HEK293T (cell line): ENCODE measurements at regions not wholly inside any gene's neighbourhood (a gene's known extent, or its start where the extent isn't known, plus 50 kb on each side); places are given as distances from the start of the nearest gene placed in this dataset.

Source experiments
- CTCF ChIA-PET: fragments of 350-600 bp; formaldehyde crosslinking; extraction: SDS; loops from one replicate; lab custom pipeline; 2021; ENCODE audit warnings: antibody characterized with exemption, inconsistent platforms; lab: Yijun Ruan, JAX
- POLR2A ChIA-PET: fragments of 350-600 bp; formaldehyde crosslinking; extraction: SDS; loops from one replicate; lab custom pipeline; 2020; ENCODE audit warnings: antibody characterized with exemption, inconsistent platforms; lab: Yijun Ruan, JAX
- DNase-seq: peaks from one replicate; pipeline ENCODE4 v3.0.0; 2012; ENCODE audit warnings: mixed read lengths; ENCODE audit errors: extremely low spot score
- ARNT ChIP-seq: fragments of 450-650 bp; IDR thresholded peaks from 2 replicates; pipeline ENCODE4 v1.6.1; 2017; ENCODE audit warnings: mild to moderate bottlenecking
- BHLHE40 ChIP-seq: fragments of 450-650 bp; IDR thresholded peaks from 2 replicates; pipeline ENCODE4 v1.6.1; 2016; ENCODE audit warnings: mild to moderate bottlenecking, moderate library complexity, borderline replicate concordance
- CTBP1 ChIP-seq: fragments of 450-650 bp; IDR thresholded peaks from 2 replicates; pipeline ENCODE4 v1.6.1; 2016; ENCODE audit warnings: borderline replicate concordance
- ELF4 ChIP-seq: fragments of 450-650 bp; IDR thresholded peaks from 2 replicates; pipeline ENCODE4 v1.6.1; 2017; ENCODE audit warnings: antibody characterized with exemption
- FOXA1 ChIP-seq: fragments of 450-650 bp; IDR thresholded peaks from 2 replicates; pipeline ENCODE4 v1.6.1; 2016; ENCODE audit warnings: mild to moderate bottlenecking
- FOXK2 ChIP-seq: fragments of 450-650 bp; IDR thresholded peaks from 2 replicates; pipeline ENCODE4 v1.6.1; 2016; ENCODE audit warnings: mild to moderate bottlenecking
- FOXM1 ChIP-seq: fragments of 450-650 bp; IDR thresholded peaks from 2 replicates; pipeline ENCODE4 v1.6.1; 2017; ENCODE audit warnings: mild to moderate bottlenecking, borderline replicate concordance
- HDGF ChIP-seq: fragments of 450-650 bp; IDR thresholded peaks from 2 replicates; pipeline ENCODE4 v1.6.1; 2017; ENCODE audit warnings: antibody characterized with exemption, borderline replicate concordance
- L3MBTL2 ChIP-seq: fragments of 450-650 bp; conservative IDR thresholded peaks from 2 replicates; pipeline ENCODE4 v1.6.1; 2016; ENCODE audit warnings: mild to moderate bottlenecking
- LEF1 ChIP-seq: fragments of 450-650 bp; IDR thresholded peaks from 2 replicates; pipeline ENCODE4 v1.6.1; 2017; ENCODE audit warnings: mild to moderate bottlenecking, borderline replicate concordance
- NFRKB ChIP-seq: fragments of 450-650 bp; IDR thresholded peaks from 2 replicates; pipeline ENCODE4 v1.6.1; 2016; ENCODE audit warnings: mild to moderate bottlenecking, moderate library complexity
- SP1 ChIP-seq: fragments of 450-650 bp; IDR thresholded peaks from 2 replicates; pipeline ENCODE4 v1.6.1; 2017
- SUZ12 ChIP-seq: fragments of 450-650 bp; IDR thresholded peaks from 2 replicates; pipeline ENCODE4 v1.6.1; 2016; ENCODE audit warnings: mild to moderate bottlenecking
- TARDBP ChIP-seq: fragments of 450-650 bp; IDR thresholded peaks from 2 replicates; pipeline ENCODE4 v1.6.1; 2016
- ZNF384 ChIP-seq: fragments of 450-650 bp; IDR thresholded peaks from 2 replicates; pipeline ENCODE4 v1.6.1; 2016
- TF ChIP-seq, protein P1 (sequence below): fragments of 450-650 bp; IDR thresholded peaks from 2 replicates; pipeline ENCODE4 v1.6.1; 2016

DNA sequence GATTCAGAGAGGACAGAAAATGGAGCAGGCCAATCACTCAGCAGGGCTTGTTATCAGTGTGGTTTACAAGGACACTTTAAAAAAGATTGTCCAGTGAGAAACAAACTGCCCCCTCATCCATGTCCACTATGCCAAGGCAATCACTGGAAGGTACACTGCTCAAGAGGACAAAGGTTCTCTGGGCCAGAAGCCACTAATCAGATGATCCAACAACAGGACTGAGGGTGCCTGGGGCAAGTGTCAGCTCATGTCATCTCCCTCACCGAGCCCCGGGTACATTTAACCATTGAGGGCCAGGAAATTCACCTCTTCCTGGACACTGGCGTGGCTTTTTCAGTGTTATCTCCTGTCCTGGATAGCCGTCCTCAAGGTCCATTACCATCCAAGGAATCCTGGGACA, 513.7 kb upstream of the EPHA6 start:
- no peak for TF ChIP-seq TARDBP
- no peak for TF ChIP-seq ARNT
- no peak for TF ChIP-seq FOXM1
- no peak for TF ChIP-seq FOXA1
- TF ChIP-seq L3MBTL2: no peak
- TF ChIP-seq LEF1: no peak
- TF ChIP-seq, protein P1, sequence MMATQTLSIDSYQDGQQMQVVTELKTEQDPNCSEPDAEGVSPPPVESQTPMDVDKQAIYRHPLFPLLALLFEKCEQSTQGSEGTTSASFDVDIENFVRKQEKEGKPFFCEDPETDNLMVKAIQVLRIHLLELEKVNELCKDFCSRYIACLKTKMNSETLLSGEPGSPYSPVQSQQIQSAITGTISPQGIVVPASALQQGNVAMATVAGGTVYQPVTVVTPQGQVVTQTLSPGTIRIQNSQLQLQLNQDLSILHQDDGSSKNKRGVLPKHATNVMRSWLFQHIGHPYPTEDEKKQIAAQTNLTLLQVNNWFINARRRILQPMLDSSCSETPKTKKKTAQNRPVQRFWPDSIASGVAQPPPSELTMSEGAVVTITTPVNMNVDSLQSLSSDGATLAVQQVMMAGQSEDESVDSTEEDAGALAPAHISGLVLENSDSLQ: no peak
- TF ChIP-seq FOXK2: no peak
- no peak for TF ChIP-seq SP1
- no peak for TF ChIP-seq ELF4
- no peak for TF ChIP-seq NFRKB
- TF ChIP-seq HDGF: no peak
- no peak for TF ChIP-seq SUZ12
- TF ChIP-seq CTBP1: no peak
- no peak for TF ChIP-seq ZNF384
- TF ChIP-seq BHLHE40: no peak
- no peak for DNase-seq
- CTCF ChIA-PET: no interaction called here
- POLR2A ChIA-PET: no interaction called here

DNA sequence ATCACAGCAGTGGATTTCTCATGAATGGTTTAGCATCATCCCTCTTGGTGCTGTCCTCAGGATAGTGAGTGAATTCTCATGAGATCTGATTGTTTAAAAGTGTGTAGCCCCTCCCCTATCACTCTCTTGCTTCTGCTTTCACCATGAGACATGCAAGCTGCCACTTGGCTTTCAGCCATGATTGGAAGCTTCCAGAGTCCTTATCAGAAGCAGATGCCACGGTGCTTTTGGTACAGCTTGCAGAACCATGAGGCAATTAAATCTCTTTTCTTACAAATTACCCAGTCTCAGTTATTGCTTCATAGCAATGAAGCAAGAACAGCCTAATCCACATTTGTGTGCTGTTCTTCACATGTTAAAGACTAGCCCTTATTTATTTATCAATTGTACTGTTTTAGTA, 495.2 kb upstream of the EPHA6 start:
- TF ChIP-seq ELF4 (no peak), SP1 (no peak), BHLHE40 (no peak), TARDBP (no peak), HDGF (no peak), LEF1 (no peak), FOXM1 (no peak), NFRKB (no peak), ARNT (no peak), FOXA1 (no peak), L3MBTL2 (no peak), ZNF384 (no peak), CTBP1 (no peak), FOXK2 (no peak)
- TF ChIP-seq, protein P1: no peak
- CTCF ChIA-PET: interaction anchor here (0.6 kb wide), 1 partner anchor 25 kb away, joined by 3 read pairs; no protein-coding TSS in a partner anchor
- POLR2A ChIA-PET: no interaction called here
- no peak for DNase-seq

DNA sequence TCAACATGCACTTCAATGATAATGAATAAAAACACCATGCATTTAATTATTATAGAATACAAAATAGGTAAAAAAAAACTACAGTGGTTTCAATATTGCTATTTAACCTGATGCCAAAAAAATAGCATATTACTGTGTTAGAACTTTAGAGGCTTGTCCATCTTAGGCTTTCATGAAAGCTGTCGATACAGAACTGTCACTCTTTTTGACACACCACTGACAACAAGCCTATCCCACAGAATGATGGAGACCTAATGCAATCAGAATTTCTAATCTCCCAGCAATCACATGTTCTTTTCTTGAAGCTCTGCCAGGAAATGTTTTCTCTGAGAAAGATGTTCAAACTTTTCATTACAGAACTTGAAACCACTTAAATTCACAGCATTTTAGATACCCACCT, 490.3 kb upstream of the EPHA6 start:
- ChIA-PET CTCF (no interaction called here), POLR2A (no interaction called here)
- no peak for DNase-seq
- TF ChIP-seq CTBP1 (no peak), SP1 (no peak), ARNT (no peak), L3MBTL2 (no peak), BHLHE40 (no peak), TARDBP (no peak), ELF4 (no peak), FOXK2 (no peak), NFRKB (no peak), FOXM1 (no peak), HDGF (no peak), LEF1 (no peak)
- TF ChIP-seq, protein P1: no peak

DNA sequence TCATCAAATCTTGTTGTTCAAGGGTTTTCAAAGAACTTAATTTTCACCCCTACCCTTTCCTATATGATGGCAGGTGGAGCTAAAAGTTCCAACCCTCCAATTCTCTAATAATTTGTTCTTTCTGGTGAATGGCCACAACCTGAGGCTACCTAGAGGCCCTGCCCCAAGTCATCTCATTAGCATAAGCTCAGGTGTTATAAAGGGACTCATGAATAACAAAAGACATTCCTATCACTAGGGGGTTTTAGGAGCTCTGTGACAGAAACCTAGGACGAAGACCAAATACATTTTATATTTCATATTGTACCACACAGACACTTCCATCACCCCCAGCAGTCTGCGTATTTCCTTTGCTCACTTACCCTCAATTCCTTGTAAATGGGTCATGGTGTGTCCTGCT, 483.6 kb upstream of the EPHA6 start:
- no peak for DNase-seq
- ChIA-PET POLR2A (no interaction called here), CTCF (no interaction called here)
- no peak for TF ChIP-seq FOXK2
- no peak for TF ChIP-seq L3MBTL2
- no peak for TF ChIP-seq SP1
- no peak for TF ChIP-seq HDGF
- TF ChIP-seq FOXM1: no peak
- no peak for TF ChIP-seq NFRKB
- TF ChIP-seq, protein P1: no peak
- no peak for TF ChIP-seq FOXA1

DNA sequence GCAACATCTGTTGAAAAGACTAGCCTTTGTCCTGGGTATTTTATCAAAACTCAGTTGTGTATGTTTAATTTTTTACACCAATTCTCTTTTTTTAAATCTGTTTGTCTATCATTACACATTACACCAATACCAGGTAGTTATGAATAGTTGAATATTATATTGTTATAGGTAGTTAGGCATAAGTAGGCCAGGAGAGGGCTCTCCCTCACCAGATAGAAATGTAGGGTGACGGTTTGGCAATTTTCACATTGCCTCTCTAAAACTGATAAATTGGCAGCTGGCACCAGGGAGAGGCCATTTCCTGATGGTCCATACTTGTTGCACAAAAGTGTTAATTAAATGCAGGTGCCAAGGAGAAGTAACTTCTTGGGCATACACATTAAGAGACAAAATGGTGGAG, 483.1 kb upstream of the EPHA6 start:
- CTCF ChIA-PET: interaction anchor here (0.6 kb wide), 1 partner anchor 625 kb away, joined by 4 read pairs; no protein-coding TSS in a partner anchor
- TF ChIP-seq, protein P1: no peak
- TF ChIP-seq ELF4 (no peak), SUZ12 (no peak), ZNF384 (no peak), SP1 (no peak), HDGF (no peak), LEF1 (no peak)
- POLR2A ChIA-PET: no interaction called here
- no peak for DNase-seq

DNA sequence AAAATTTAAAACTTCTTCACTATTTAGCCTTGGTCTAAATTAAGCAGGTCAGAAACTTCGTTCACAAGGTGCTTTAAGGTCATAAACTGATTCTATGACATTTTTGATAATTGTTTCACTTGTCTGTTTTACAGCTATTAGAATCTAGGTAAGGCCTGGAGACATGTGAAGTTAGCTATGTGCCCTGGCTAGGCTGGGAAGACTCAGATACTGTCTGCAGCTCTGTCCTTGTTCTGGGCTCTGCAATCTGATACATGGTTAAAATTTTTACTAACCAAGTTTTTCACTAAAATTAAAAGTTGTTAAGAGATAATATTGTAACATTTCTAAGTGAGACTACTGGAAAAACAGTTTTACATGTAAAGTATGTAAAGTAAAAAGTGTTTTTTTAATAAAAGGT, 479.6 kb upstream of the EPHA6 start:
- no peak for DNase-seq
- CTCF ChIA-PET: no interaction called here
- POLR2A ChIA-PET: no interaction called here
- TF ChIP-seq FOXK2 (no peak), HDGF (no peak), L3MBTL2 (no peak), NFRKB (no peak), ELF4 (no peak)
